Heart left ventricle (tissue), 16 donors: ENCODE measurements at regions not wholly inside any gene's neighbourhood (a gene's known extent, or its start where the extent isn't known, plus 50 kb on each side); places are given as distances from the start of the nearest gene placed in this dataset.

Source experiments
- ATAC-seq, 4 donors: fragments of 200-7000 bp; cut with Tn5 transposase; one replicate each; pipeline ENCODE4 v1.9.1; 2020 to 2022; ENCODE audit warnings: moderate library complexity in 4 of 4, mild to moderate bottlenecking in 3 of 4, moderate number of reproducible peaks in 1 of 4
- DNase-seq, 5 donors: peaks; one replicate each; pipeline ENCODE4 v3.0.0-alpha.2; 2020
- H3K27ac ChIP-seq, 12 donors: fragments of 200-600 bp; sonication (generic) in 4 of 12; one replicate each; pipeline versions ENCODE4 v1.5.0 to v1.8.0; 2016 to 2022; ENCODE audit warnings: mild to moderate bottlenecking in 2 of 12
- H3K27me3 ChIP-seq, 9 donors: fragments of 200-600 bp; sonication (generic) in 2 of 9; one replicate each; pipeline versions ENCODE4 v1.5.1 to v1.8.0; 2016 to 2022; ENCODE audit warnings: mild to moderate bottlenecking in 3 of 9
- H3K36me3 ChIP-seq, 9 donors: fragments of 200-600 bp; sonication (generic) in 2 of 9; one replicate each; pipeline versions ENCODE4 v1.5.0 to v1.8.0; 2018 to 2022; ENCODE audit warnings: mild to moderate bottlenecking in 2 of 9
- H3K4me1 ChIP-seq, 12 donors: fragments of 200-600 bp; sonication (generic) in 4 of 12; one replicate each; pipeline versions ENCODE4 v1.5.0 to v1.8.0; 2016 to 2022; ENCODE audit warnings: mild to moderate bottlenecking in 3 of 12
- H3K4me3 ChIP-seq, 12 donors: fragments of 200-600 bp; sonication (generic) in 4 of 12; one replicate each; pipeline versions ENCODE4 v1.5.0 to v1.8.0; 2017 to 2022; ENCODE audit warnings: mild to moderate bottlenecking in 9 of 12, moderate library complexity in 4 of 12
- H3K9me3 ChIP-seq, 12 donors: fragments of 200-600 bp; sonication (generic) in 4 of 12; one replicate each; pipeline versions ENCODE4 v1.5.0 to v1.8.0; 2016 to 2022; ENCODE audit warnings: mild to moderate bottlenecking in 1 of 12
- CTCF ChIP-seq, 12 donors: fragments of 200-600 bp; sonication (generic) in 4 of 12; IDR thresholded peaks; one replicate each; pipeline versions ENCODE4 v1.5.0 to v1.8.0; 2018 to 2022; ENCODE audit warnings: antibody characterized with exemption in 12 of 12, mild to moderate bottlenecking in 5 of 12
- POLR2A ChIP-seq, 2 donors: fragments of 450-650 bp; IDR thresholded peaks; one replicate each; pipeline ENCODE4 v1.6.1; 2017; ENCODE audit warnings: antibody characterized with exemption in 2 of 2, mild to moderate bottlenecking in 2 of 2, moderate library complexity in 2 of 2
- WGBS, 4 donors: extraction: QIAGEN DNeasy Blood & Tissue Kit in 2 of 4; methylation state at CpG; one replicate each; pipeline versions ENCODE4 v1.1.5 to v1.1.7; 2013 to 2018; 5-methylcytosine and 5-hydroxymethylcytosine counted together
- intact Hi-C, 10 donors: fragments of 100-400 bp; cut with DNase I; formaldehyde crosslinking; loops; one replicate each; pipeline versions ENCODE4 v1.11.1 to v1.14.2; 2022
- donor health status: ischemic (EF 13 %, LVEDD 7.1; RV severe dilation, severe dysfunction).
- donor health status: healthy with polysubstance abuse.
- donor health status: DM: no; HTN: yes; CAD: no.
- donor health status: DM: no; HTN: no; CAD: no.
- donor health status: ischemic (EF 25% LVEDD 6.9; RV normal size, moderate dysfunction).
- donor health status: ischemic (EF 25% LVEDD 5.7; RV mildly dilated, moderate dysfunction).
- donor health status: healthy.
- donor health status: DM: yes; HTN: yes; CAD: no.
- donor health status: ischemic (EF 35%, LVEDD 5.7; RV mildly dilated, moderate dysfunction).
- donor health status: nonischemic (EF 11% LVEDD 7.7; RV severe dilation, severe dysfunction).
- donor health status: DM: yes; HTN: yes; CAD: no.
- donor health status: PGD.
- donor health status: ischemic (EF 29% LVEDD 5.4; RV normal size, mild dysfunction).
- donor health status: nonischemic (EF 23%, LVEDD 6.1; RV moderate dilation, normal function).

GRCh38 chr5:36355516-36355915, 53.8 kb upstream of the RANBP3L start:
- no peaks in the 10 kb centered on the region for H3K27me3 ChIP-seq
- H3K9me3 ChIP-seq = no peaks in the 10 kb centered on the region
- no peak overlapping the region for H3K4me3 ChIP-seq
- DNase-seq = no peak
- no peaks in the 10 kb centered on the region for H3K36me3 ChIP-seq
- 92 to 100% (median 97%) methylated on average over 1 of the region's 1 CpG for WGBS, 4 donors
- intact Hi-C loops = no loop called here
- H3K27ac ChIP-seq = no peak overlapping the region
- H3K4me1 ChIP-seq = peaks cover 0 to 18% (median 0%) of the 10 kb centered on the region in 12 donors
- TF ChIP-seq POLR2A (IDR thresholded peaks at IDR 0.05) (no peak), CTCF (IDR thresholded peaks at IDR 0.05) (no peak)
- no peak for ATAC-seq

GRCh38 chr5:36356915-36357314, 55.2 kb upstream of the RANBP3L start:
- 34 to 50% (median 43%) methylated on average over 2 of the region's 2 CpGs for WGBS, 4 donors

DNA sequence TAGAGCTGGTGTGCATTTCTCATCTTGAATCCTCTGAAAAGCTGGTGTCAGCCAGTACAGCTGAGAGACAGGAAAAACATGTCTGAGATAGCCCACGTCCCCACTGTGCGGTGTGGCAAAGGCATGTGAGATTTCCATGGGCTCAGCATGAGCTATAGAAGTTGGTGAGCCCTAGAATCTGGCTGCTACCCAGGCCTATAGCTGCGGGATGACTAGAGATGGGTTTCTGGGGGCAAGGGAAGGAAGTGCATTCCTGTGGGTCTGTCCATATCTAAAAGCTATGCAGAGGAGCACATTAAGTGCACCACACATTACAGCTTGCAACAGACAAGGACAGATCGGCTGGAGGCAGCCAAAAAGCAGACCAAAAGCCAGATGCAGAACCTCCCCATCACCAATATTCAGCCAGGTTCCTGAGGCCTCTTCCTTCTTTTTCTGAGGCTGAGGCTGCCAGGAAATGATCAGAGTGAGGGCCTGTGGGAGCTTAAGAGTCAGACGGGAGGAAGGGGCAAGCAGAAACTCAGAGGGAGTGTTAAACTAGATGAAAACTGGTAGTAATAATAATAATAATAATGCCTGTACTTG, 55.8 kb upstream of the RANBP3L start:
- no peak for DNase-seq
- no peaks in the 10 kb centered on the region for H3K36me3 ChIP-seq
- ATAC-seq = peak in 2 of 4 donors; percentile 22 to 37
- no peak overlapping the region for H3K4me3 ChIP-seq
- WGBS, 4 donors = 32 to 55% (median 36%) methylated on average over 5 of the region's 5 CpGs
- no peak overlapping the region for H3K27ac ChIP-seq
- peaks cover 0 to 18% (median 0%) of the 10 kb centered on the region in 12 donors for H3K4me1 ChIP-seq
- no peaks in the 10 kb centered on the region for H3K9me3 ChIP-seq
- intact Hi-C loops = no loop called here
- no peaks in the 10 kb centered on the region for H3K27me3 ChIP-seq
- TF ChIP-seq POLR2A (IDR thresholded peaks at IDR 0.05) (no peak), CTCF (IDR thresholded peaks at IDR 0.05) (no peak)

More at GRCh38 chr5:36356915-36357314, 55.2 kb upstream of the RANBP3L start:
- Histone ChIP-seq H3K4me3 (no peak overlapping the region), H3K27me3 (no peaks in the 10 kb centered on the region), H3K27ac (no peak overlapping the region), H3K36me3 (no peaks in the 10 kb centered on the region), H3K9me3 (no peaks in the 10 kb centered on the region), H3K4me1 (peaks cover 0 to 18% (median 0%) of the 10 kb centered on the region in 12 donors)
- DNase-seq (no peak), ATAC-seq (no peak)
- TF ChIP-seq CTCF (IDR thresholded peaks at IDR 0.05) (no peak), POLR2A (IDR thresholded peaks at IDR 0.05) (no peak)
- intact Hi-C loops = no loop called here

GRCh38 chr5:36359267-36359666, 57.6 kb upstream of the RANBP3L start:
- Histone ChIP-seq H3K36me3 (no peaks in the 10 kb centered on the region), H3K27me3 (no peaks in the 10 kb centered on the region), H3K27ac (no peak overlapping the region), H3K4me3 (no peak overlapping the region), H3K9me3 (no peaks in the 10 kb centered on the region), H3K4me1 (peaks cover 0 to 18% (median 0%) of the 10 kb centered on the region in 12 donors)
- intact Hi-C loops = no loop called here
- DNase-seq (no peak), ATAC-seq (no peak)
- TF ChIP-seq CTCF (IDR thresholded peaks at IDR 0.05) (no peak), POLR2A (IDR thresholded peaks at IDR 0.05) (no peak)
- WGBS, 4 donors = 66 to 90% (median 77%) methylated on average over 6 of the region's 6 CpGs
